Osteoblast (primary cell): ENCODE measurements at regions not wholly inside any gene's neighbourhood (a gene's known extent, or its start where the extent isn't known, plus 50 kb on each side); places are given as distances from the start of the nearest gene placed in this dataset.

Experiments
- DNase-seq: peaks from one replicate; pipeline ENCODE4 v3.0.0; 2011; ENCODE audit warnings: low spot score, mixed read lengths; ENCODE audit not compliant: insufficient read length; ENCODE audit errors: missing footprints
- H2AFZ ChIP-seq: 2 replicates; pipeline ENCODE4 v1.6.0; 2011; ENCODE audit warnings: mild to moderate bottlenecking, low read length
- H3K27ac ChIP-seq: 2 replicates; pipeline ENCODE4 v1.5.1; 2011; ENCODE audit warnings: mild to moderate bottlenecking, low read depth, low read length, moderate library complexity
- H3K27me3 ChIP-seq: 2 replicates; pipeline ENCODE4 v1.6.0; 2012; ENCODE audit warnings: mild to moderate bottlenecking, control low read depth, inconsistent platforms, low read length, moderate library complexity; ENCODE audit not compliant: insufficient read depth
- H3K36me3 ChIP-seq: 2 replicates; pipeline ENCODE4 v1.5.1; 2011; ENCODE audit warnings: mild to moderate bottlenecking, low read length, control low read depth, moderate library complexity; ENCODE audit not compliant: insufficient read depth
- H3K4me1 ChIP-seq: 2 replicates; pipeline ENCODE4 v1.5.1; 2011; ENCODE audit warnings: mild to moderate bottlenecking, low read length, control low read depth, moderate library complexity; ENCODE audit not compliant: insufficient read depth
- H3K4me2 ChIP-seq: 2 replicates; pipeline ENCODE4 v1.6.0; 2011; ENCODE audit warnings: mild to moderate bottlenecking, low read length; ENCODE audit not compliant: insufficient read depth
- H3K4me3 ChIP-seq: fragments of 200-600 bp; sonication (generic); 3 replicates; pipeline ENCODE4 v1.5.1; 2012; ENCODE audit warnings: mild to moderate bottlenecking, low read length, inconsistent platforms; ENCODE audit not compliant: insufficient read depth
- H3K79me2 ChIP-seq: 2 replicates; pipeline ENCODE4 v1.6.0; 2012; ENCODE audit warnings: mild to moderate bottlenecking, low read length, control low read depth, inconsistent platforms; ENCODE audit not compliant: insufficient read depth
- H3K9me3 ChIP-seq: 2 replicates; pipeline ENCODE4 v1.5.1; 2011; ENCODE audit warnings: low read depth, low read length, control low read depth
- H4K20me1 ChIP-seq: 2 replicates; pipeline ENCODE4 v1.6.0; 2012; ENCODE audit warnings: mild to moderate bottlenecking, low read length, control low read depth; ENCODE audit not compliant: insufficient read depth
- CTCF ChIP-seq: IDR thresholded peaks from 2 replicates; pipeline ENCODE4 v1.5.1; 2011; ENCODE audit warnings: mild to moderate bottlenecking, low read depth, low read length, moderate library complexity; ENCODE audit errors: extremely low read depth

GRCh38 chr20:63106765-63107448, 100.1 kb upstream of the BHLHE23 start:
- no peaks in the 10 kb centered on the region for H3K9me3 ChIP-seq

GRCh38 chr20:63106108-63106764, 99.5 kb upstream of the BHLHE23 start:
- Histone ChIP-seq H4K20me1 (no peaks in the 10 kb centered on the region), H3K27ac (no peak overlapping the region), H3K4me3 (no peak overlapping the region), H3K36me3 (no peaks in the 10 kb centered on the region), H3K4me2 (no peak overlapping the region), H3K79me2 (no peaks in the 10 kb centered on the region), H3K27me3 (peaks cover under 1% of the 10 kb centered on the region), H3K9me3 (no peaks in the 10 kb centered on the region), H2AFZ (no peak overlapping the region), H3K4me1 (peaks cover 2% of the 10 kb centered on the region)
- no peak for TF ChIP-seq CTCF
- DNase-seq, result peak; percentile 87

More at GRCh38 chr20:63106765-63107448, 100.1 kb upstream of the BHLHE23 start:
- no peak for TF ChIP-seq CTCF
- Histone ChIP-seq H4K20me1 (no peaks in the 10 kb centered on the region), H3K36me3 (no peaks in the 10 kb centered on the region), H3K27ac (no peak overlapping the region), H3K4me3 (no peak overlapping the region), H3K4me1 (no peaks in the 10 kb centered on the region), H2AFZ (no peak overlapping the region), H3K27me3 (no peaks in the 10 kb centered on the region), H3K79me2 (no peaks in the 10 kb centered on the region), H3K4me2 (no peak overlapping the region)
- DNase-seq, result peak; percentile 73

DNA sequence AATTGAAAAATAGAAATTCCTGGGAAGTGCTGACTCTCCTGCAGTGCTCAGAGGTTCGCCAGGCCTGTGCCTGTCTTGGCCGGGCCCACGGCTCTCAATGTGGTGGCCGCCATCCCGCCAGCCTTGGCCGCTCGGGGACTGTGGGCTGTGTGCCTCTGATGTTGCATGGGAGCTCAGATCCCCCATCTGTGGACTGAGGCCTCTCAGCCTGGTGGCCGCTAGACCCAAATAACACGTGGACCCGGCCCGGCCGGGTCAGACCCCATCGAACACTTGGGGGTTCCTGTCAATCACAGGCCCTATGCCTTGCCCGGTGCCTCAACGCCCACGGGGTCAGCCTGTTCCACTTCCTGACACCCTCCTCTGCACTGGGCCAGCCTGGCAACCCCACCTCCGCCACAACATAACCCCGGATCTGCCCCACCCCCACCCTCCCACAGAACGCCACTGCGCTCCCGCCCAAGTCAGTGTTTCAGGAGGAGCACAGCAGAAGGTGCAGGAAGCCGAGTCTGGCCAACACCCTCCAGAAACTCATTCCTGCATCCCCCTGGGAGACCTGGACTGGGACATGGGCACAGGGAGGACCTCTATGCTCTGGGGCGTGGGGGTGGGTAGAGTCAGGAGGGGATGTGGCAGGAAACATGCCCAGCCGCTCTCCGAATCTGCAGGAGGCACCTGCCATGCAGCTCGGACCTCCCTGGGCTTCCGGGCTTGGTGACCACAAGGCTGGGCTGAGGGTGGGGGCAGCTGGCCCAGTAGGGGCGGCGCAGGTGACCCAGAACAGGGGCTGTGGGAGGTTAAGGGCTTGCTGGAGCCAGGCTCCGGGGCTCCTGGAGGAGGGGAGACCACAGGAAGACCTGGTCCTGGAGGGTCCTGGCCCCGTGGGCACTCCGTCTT, 98.7 kb upstream of the BHLHE23 start:
- DNase-seq, result peak; percentile 64
- Histone ChIP-seq H4K20me1 (no peaks in the 10 kb centered on the region), H3K4me2 (no peak overlapping the region), H3K9me3 (no peaks in the 10 kb centered on the region), H3K36me3 (no peaks in the 10 kb centered on the region), H2AFZ (no peak overlapping the region), H3K27me3 (peaks cover 8% of the 10 kb centered on the region), H3K4me3 (no peak overlapping the region), H3K4me1 (peaks cover 2% of the 10 kb centered on the region), H3K79me2 (no peaks in the 10 kb centered on the region), H3K27ac (no peak overlapping the region)
- TF ChIP-seq CTCF, result no peak
